ENCODE measurements at regions not wholly inside any gene's neighbourhood (a gene's known extent, or its start where the extent isn't known, plus 50 kb on each side); places are given as distances from the start of the nearest gene placed in this dataset.

DNA sequence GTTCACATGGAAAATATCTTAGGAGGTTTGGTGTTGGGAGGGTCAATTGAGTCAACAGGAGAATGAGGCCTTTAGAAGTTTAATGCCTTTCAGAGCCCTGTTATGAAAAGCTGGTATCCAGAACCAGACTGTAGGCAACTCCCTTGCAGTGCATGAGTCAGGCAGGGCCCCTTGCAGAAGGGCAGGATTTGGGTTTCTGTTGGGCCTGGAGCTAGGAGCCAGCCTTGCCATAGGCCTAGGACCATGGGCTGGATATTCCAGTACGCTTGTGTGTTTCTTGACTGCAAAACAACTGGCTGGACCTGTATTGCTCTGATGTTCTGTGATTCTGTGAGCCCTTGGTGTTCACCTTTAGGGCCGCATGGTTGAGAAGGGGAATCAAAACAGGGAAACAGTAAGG lies 121.8 kb upstream of the ADRA1D start:
- no peak for DNase-seq (ENCODE audit: low read depth in 2 of 3, low spot score in 2 of 3)

DNA sequence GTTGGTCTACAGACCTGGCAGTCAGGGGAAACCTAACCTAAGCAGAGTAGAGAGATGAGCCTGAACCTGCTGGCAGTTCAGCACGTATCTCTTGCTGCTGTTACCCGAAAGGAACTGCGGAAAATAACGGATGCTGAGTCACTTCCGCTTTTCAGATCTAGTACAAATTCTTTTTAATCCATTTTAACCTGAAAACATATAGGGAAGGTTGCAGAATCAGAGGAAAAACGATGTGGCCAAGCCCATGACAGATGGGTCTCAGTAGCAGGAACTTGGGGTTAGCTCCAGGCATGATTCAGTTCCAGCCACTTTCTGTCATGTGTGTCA lies 120.7 kb upstream of the ADRA1D start:
- peak in 2 of 3 experiments; percentile 6 for DNase-seq (ENCODE audit: low read depth in 2 of 3, low spot score in 2 of 3)

DNA sequence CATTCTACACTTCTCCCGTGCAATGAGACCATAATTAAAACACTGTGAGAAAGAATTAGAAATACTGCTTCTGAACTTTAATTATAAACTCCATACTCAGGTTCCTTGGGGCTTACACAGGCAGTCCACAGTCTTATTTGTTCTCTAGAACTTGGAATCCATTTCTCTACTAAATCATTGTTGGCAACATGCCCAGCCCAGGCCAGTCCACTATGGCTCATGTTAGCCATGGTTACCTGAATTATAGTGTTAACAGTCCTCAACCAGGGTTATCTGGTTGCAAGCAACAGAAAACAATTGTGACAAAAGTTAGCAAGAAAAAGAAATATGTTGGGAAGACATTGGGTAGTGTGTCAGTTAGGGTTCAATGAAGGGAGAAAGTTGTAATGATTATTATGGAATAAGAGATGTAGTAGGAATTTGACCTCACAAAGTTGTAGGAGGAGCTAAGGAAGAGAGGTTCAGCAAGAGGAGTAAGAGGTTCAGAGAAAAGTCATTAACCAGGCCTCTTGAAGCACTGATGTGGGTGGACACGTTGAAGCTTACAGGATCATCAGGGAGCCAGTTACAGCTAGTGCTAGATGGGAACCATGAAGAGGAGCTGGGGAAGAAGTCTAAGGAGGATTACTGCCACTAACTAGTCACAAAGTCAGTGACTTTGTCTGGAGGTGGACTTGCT lies 120.2 kb upstream of the ADRA1D start:
- DNase-seq (ENCODE audit: low read depth in 2 of 3, low spot score in 2 of 3) = no peak

DNA sequence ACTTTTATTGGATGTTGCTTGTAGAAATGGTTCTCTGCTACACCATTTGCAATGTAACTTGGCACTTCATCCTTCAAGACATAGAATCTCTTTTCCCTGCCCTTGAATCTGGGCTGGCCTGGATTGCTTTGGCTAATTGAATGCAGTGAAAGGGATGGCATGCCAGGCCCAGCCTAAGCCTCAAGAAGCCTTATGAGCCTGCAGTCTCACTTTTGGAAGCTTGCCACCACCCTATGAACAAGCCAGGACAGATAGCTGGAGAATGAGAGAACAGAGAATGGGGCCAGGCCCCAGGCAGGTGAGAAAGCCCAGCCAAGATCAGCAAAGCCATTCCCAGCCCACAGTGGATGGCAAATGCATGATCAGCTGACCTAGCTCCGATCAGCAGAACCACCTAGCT lies 117.0 kb upstream of the ADRA1D start:
- DNase-seq (ENCODE audit: low read depth in 2 of 3, low spot score in 2 of 3) = no peak

DNA sequence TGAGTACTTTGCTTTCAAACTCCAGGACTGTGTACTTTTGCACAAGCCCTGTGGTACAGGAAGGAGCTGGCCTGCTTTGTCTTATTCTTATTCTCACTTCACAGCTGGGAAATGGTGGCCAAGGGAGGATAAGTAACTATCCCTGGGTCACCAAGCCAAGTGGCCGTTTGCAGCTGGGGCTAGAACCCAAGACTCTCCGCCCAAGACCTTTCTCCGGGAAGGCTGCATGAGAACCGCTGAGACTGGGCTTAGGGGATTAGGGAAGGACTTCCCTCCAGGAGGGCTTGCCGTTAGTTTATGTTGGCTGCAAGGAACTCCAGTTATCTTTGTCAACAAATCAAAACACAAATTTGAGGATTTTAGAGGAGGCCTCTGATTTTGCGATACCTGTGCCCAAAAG lies 109.5 kb upstream of the ADRA1D start:
- no peak for DNase-seq (ENCODE audit: low read depth in 2 of 3, low spot score in 2 of 3)

DNA sequence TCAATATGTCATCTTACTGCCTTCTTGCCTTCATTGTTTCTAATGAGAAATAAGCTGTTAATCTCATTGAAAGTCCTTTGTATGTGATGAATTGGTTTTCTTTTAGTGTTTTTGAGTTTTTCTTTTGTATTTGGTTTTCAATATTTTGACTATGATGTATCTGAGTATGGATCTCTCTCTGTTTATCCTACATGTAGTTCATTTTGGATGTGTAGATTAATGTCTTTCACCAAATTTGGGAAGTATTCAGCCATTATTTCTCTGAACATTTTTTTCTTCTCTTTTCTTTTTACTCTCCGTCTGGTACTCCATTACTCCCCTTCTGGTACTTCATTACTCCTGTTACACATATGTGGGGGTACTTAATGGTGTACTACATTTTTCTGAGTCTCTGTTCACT lies 103.3 kb upstream of the ADRA1D start:
- DNase-seq (ENCODE audit: low read depth in 2 of 3, low spot score in 2 of 3) = no peak

DNA sequence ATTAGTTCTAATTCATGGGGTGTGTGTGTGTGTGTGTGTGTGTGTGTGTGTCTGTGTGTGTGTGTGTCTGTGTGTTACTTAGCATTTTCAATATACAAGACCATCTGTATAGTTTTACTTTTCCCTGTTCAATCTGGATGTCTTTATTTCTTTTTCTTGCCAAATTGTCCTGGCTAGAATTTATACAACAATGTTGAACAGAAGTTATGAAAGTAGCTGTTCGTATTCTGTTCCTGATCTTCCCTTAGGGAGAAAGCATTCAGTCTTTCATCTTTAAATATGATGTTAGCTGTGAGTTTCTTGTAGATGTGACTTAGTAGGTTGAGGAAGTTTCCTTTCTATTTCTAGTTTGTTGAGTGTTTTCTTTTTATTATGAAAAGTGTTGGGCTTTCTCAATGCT lies 101.0 kb upstream of the ADRA1D start:
- DNase-seq (ENCODE audit: low read depth in 2 of 3, low spot score in 2 of 3) = no peak

DNA sequence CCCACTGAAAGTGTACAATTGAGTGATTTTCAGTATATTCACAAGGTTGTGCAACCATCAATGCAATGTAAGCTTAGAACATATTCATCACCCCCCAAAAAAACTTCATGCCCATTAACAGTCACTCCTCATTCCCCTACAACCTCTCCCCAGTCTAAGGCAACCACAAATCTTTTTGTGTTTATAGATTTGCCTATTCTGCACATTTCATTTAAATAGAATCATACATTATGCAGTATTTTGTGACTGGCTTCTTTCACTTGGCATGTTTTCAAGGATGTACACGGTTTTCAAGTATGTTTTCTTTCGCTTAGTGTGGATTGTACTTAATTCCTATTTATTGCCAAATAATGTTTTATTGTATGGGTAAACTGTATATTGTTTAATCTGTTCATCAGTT lies 95.6 kb upstream of the ADRA1D start:
- no peak for DNase-seq (ENCODE audit: low read depth in 2 of 3, low spot score in 2 of 3)

DNA sequence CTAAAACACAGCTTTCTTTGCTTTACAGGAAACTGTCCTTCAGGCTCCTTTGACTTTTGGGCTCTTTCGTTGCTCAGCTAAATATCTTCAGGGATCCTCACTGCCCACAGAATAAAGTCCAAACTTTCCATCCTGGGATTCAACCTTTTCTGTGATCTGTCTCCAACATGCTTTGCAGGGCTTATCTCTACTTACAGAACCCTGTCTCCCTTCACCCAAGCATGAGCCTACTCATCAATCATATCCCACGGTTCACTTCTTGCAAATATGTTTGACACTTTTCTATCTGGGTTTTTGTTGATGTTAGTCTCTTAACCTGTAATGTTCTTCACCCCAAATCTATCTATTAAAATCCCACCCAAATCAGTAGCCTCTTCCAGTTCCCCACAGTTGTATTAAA lies 93.5 kb upstream of the ADRA1D start:
- DNase-seq (ENCODE audit: low read depth in 2 of 3, low spot score in 2 of 3) = no peak

DNA sequence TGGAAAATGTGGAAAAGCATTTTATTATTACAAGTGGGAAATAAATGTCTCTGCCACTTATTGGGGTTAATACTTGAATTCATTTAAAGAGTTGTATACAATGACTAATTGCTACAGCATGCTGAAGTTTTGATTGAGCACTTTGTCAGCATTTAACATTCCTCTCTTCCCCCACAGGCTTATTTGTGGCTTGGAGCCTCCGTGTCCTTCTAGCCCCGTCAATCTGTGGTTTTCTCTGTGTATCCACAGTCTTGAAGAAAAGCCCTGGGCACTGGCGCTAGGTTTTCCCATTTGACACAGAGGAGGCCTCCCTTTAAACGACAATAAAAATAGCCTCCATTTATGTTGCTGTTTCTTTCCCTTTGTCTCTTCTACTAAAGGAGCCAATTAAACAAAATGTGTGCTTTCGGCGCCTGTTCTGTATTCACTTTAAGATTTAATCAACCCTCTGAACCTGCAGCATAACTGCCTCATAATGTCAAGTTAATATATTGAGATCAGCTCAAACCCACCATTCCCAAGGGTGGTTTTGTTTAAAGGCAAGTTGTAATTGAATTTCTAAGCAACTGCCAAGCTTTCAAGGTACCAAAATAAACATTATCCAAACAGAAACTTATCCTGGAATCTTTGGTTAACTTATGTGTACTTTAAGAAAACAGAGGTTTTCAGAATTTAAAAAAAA lies 92.9 kb upstream of the ADRA1D start:
- no peak for DNase-seq (ENCODE audit: low read depth in 2 of 3, low spot score in 2 of 3)

DNA sequence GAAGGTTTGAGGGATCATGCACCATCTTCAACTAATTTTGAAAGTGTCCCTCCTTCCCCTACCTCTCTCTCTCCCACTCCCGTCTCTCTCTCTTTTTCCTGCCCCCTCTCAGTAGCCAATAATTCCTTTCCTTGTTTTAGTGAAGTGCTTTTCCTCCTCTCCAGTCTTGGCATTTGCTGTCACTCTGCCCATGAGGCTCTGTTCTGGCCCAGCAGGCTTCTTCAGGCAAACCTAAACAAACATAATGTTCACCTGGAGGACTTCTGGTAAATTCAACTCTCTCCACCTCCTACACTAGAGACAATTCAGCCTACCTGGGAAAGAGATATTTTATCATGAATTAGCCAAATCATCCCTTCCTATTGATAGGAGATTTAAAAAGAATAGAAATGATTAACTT lies 86.6 kb upstream of the ADRA1D start:
- no peak for DNase-seq (ENCODE audit: low read depth in 2 of 3, low spot score in 2 of 3)

DNA sequence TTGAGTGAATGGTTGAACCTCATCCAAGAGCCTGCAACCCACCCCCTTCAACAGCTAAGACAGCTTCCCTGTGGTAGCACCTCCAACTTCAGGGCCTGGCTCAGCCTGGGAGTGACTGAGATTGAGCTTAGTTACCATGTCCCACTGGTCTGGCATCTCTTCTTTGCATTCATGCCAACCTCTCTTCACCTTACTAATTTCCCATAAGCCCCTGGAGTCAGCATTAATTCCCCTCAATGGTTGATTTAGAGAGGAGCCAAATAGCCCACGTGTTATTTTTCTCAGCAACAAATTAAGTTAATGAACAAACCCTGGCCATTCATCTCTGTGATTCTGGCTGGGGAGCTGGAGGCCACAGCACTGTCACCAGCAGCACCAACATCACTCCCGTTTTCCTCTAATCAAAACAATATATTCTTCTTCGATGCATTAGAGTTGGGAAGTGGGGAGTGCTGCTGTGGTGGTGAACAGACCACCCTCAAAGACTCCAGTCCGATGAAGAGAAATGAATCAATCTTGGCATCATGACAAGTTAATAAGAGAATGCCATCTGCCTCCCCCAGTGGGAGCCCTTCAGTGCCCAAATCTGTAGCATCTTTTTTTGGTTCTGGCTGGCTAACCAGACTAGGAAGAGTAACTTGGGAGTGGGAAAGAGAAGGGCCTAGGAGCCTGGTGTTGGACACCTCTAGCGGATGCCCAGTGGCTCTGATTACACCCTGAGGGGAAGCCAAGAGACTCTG lies 83.2 kb upstream of the ADRA1D start:
- DNase-seq (ENCODE audit: low read depth in 2 of 3, low spot score in 2 of 3) = no peak

DNA sequence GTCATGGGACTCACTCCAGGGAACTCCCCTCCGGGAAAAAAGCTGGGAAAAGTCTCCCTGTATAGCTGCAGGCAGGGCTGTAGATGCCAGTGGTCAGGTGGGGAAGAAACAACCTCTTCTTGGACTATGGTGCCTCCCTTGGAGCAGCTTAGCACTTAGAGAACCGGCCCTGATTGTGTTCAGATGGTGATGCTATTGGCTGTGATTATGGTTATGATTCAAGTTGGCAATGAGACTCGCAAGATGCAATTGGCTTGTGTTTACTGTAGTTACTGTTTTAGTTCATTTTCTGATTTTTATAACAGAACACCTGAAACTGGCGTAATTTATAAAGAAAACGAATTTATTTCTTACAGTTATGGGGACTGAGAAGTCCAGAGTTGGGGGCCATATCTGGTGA lies 80.9 kb upstream of the ADRA1D start:
- no peak for DNase-seq (ENCODE audit: low read depth in 2 of 3, low spot score in 2 of 3)

DNA sequence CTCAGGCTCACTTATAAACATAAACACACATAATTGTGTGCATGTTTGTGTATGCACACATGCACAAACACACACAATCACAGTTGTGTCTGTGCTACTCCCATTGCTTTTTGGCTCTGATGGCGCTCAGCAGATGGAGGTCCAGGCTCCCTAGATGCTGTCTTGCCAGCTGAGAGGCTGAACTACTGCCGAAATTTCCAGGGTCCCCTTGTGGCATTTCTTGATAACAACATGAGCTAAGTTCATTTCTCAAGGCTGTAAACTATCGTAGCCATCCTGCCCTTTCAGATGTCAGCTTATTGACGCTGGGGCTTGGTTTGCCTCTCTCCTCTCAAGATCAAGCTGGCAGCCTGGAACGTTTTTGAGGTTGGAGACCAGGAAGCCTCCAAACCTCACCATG lies 80.1 kb upstream of the ADRA1D start:
- no peak for DNase-seq (ENCODE audit: low read depth in 2 of 3, low spot score in 2 of 3)

DNA sequence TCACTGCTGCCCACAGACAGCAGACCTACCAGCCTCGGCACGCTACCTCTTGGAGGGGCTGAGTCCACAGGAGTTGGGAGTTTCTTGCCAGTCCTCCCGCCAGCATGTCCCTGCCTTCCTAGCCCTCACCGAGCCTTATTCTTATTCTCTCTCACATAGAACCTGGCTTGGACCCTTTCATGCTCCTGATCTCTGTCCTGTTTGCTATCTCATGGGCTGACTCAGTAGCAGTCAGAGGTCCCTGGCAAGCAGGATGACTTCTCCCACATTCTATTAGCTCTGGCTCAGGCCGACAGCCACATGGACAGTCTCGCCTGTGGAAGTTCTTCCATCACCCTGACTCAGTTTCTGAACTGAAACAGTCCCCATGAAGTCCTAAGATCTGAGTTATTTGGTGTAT lies 79.5 kb upstream of the ADRA1D start:
- no peak for DNase-seq (ENCODE audit: low read depth in 2 of 3, low spot score in 2 of 3)

DNA sequence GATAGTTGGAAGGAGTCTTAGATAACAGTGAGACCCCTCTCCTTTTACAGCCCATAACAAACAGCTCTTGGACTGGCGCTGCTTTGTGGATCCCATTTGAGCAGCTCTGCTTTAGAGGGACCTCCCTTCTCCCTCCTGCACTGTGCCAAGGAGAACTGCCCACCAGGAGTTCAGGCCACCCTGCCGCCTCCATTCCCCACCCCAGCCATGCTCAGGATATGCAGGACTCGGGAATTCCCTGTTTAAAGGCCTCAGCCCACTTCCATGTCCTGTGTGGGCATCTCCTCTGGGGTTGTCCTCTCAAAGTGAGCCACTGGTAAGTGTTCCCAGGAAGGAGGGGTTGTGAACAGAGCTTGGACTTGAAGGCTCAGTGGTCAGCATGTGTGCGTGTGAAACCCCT lies 78.9 kb upstream of the ADRA1D start:
- no peak for DNase-seq (ENCODE audit: low read depth in 2 of 3, low spot score in 2 of 3)

DNA sequence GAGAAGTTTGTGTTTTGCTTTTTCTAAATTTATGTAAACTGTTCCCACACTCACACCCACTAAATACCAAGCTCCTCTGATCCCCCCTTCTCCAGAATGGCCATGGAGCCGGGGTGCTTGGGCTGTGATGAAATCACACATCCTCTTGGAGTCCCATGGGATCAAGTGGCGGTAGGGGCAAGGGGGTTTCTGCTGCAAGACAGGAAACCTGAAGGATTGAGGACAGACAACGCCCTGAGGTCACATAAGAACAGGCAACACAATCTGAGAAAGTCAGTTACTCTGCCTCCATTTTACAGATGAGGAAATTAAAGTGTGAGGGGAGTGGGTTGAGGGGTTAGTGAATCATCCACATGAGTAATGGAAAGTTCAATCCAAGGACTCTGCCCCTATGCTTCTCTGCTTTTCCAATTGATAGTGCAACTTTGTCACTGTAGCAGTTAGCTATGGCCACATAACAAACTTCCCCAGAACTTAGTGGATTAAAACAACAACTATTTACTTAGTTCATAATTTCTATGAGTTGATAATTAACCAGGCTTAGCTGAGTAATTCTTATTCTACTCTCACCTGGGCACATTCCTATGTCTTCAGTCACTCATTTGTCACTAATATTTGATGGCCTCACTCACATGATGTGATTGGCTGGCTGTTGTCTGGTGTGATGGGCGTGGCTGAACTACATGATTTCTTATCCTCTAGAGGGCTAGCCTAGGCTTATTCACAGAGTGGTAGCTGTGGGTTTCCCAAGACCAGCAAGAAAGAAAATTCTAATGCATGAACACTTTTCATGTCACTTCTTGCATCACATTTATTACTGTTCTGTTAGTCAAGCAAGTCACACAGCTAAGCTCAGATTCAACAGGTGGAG lies 77.3 kb upstream of the ADRA1D start:
- DNase-seq (ENCODE audit: low read depth in 2 of 3, low spot score in 2 of 3) = no peak

DNA sequence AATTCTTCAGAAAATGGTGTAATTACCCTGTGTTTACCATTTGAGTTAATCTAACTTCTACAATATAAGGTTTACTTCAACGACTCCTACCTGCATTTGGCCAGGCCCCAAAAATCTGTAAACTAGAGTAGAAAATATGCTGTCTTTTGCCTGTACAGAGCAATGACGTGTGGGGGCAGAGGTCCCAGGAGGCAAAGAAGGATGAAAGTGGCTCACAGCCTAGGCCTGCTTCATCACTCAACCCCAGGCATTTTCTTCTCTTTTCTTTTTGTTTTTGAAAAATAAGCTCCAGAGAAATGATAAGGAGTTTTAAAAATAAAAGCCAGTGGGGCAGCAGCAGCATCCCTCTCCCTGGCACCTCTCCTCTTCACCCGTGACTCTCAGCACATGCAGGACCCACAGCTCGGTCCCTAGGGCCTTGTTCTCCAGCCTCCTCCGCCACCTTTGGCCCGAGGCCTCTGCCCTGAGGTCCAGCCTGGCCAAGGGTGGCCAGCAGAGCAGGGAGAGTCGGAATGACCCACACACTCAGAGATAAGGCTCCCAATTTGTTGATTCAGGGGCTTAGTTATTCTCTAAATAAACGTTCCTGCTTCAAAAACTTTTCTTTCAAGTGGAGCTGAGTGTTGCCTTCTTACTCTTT lies 76.6 kb upstream of the ADRA1D start:
- no peak for DNase-seq (ENCODE audit: low read depth in 2 of 3, low spot score in 2 of 3)

DNA sequence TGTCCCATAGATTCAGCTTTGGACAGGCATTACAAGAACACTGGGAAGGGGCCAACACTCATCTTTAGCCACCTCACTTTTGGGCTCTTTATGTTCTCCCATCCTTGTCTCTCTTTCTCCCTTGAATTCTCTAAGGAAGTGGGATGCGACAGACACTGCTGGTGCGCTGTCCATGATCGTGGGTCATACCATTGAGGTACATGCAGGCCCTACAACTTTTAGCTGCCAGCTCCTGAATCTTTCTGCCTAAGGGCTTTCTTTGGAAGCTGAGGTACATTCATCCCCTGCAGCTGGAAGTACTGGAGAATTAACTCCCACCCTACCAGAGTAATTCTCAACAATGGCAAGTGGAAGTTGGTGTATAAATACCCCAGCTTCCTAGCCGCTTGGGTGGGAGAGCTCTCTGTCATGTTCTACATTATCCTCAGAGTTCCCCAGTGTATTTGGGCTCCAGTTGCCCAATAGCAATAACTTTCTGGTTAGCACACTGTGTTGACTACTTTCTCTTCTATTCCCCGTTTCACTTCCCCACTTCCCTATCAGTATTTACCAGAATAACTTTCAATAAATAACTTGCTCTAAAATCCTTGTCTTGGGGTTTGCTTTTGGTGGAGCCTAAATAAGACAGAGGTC lies 75.6 kb upstream of the ADRA1D start:
- no peak for DNase-seq (ENCODE audit: low read depth in 2 of 3, low spot score in 2 of 3)

DNA sequence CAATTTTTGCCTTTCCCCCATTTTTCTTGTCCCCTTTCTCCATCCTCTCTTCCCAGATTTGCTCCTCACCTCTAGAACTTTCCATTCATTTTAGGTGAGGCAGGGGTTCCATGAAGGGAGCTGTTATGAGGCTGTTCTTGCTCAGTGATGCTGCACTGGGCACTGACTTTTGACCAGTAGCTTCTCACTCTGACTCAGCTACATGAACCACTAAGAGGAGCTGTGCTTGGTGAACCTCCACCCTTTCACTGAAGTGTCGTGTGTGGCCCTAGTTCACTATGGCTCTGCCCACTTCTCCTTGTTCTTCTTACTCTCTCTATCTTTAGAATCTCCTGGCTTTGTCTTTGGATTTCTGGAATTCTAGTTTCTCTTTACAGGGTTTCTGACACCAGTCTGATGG lies 73.4 kb upstream of the ADRA1D start:
- no peak for DNase-seq (ENCODE audit: low read depth in 2 of 3, low spot score in 2 of 3)

DNA sequence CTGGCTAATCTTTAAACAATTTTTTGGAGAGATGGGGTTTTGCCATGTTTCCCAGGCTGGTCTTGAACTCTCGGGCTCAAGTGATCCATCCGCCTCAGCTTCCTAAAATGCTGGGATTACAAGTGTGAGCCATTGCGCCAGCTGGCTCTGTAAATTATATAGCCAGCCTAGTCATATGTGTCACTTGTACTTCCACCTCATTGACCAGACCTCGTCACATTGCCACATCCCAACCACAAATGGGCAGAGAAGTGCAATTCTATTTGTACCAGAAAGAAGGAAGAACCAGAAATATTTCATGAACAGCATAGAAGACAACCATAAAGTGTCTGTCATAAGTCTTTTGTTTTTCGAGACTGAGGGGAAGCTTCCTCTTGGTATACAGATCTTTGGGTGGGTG lies 71.2 kb upstream of the ADRA1D start:
- DNase-seq (ENCODE audit: low read depth in 2 of 3, low spot score in 2 of 3) = no peak
